ENCODE measurements at regions not wholly inside any gene's neighbourhood (a gene's known extent, or its start where the extent isn't known, plus 50 kb on each side); places are given as distances from the start of the nearest gene placed in this dataset.
"Not testable (repeated sequence)": the region's sequence is repeated elsewhere in the genome, so short reads cannot be mapped to it uniquely, and the experiment has no call there.

GRCh38 chr5:154651795-154652194, 103.4 kb upstream of the LARP1 start:
- TF ChIP-seq CTCF (IDR thresholded peaks at IDR 0.05); POLR2AphosphoS5 (IDR thresholded peaks at IDR 0.05; ENCODE audit: low read depth, low read length): not testable (repeated sequence)
